ENCODE measurements at regions not wholly inside any gene's neighbourhood (a gene's known extent, or its start where the extent isn't known, plus 50 kb on each side); places are given as distances from the start of the nearest gene placed in this dataset.
"Not testable (repeated sequence)": the region's sequence is repeated elsewhere in the genome, so short reads cannot be mapped to it uniquely, and the experiment has no call there.

DNA sequence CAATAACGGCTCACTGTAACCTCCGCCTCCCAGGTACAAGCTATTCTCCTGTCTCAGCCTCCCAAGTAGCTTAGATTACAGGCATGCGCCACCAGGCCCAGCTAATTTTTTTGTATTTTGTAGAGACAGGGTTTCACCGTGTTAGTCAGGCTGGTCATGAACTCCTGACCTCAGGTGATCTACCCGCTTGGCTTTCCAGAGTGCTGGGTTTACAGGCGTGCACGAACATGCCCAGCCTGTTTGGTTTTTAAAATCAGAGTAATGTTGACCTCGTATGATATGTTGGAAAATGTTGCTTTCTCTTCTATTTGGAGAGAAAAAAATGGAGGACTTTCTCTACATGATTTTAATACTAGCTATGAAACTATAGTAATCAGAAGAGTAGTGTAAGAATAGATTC is 386.2 kb downstream of the PTH2R start:
- no peak overlapping the region for H3K27ac ChIP-seq
- H3K27me3 ChIP-seq: no peaks in the 10 kb centered on the region
- no peak overlapping the region for H3K4me3 ChIP-seq
- no peaks in the 10 kb centered on the region for H3K9me3 ChIP-seq
- WGBS, 2 donors: 83 to 90% methylated on average over 8 of the region's 8 CpGs
- no peaks in the 10 kb centered on the region for H3K4me1 ChIP-seq
- no peak for TF ChIP-seq POLR2A (IDR thresholded peaks at IDR 0.05)
- TF ChIP-seq, protein P1, sequence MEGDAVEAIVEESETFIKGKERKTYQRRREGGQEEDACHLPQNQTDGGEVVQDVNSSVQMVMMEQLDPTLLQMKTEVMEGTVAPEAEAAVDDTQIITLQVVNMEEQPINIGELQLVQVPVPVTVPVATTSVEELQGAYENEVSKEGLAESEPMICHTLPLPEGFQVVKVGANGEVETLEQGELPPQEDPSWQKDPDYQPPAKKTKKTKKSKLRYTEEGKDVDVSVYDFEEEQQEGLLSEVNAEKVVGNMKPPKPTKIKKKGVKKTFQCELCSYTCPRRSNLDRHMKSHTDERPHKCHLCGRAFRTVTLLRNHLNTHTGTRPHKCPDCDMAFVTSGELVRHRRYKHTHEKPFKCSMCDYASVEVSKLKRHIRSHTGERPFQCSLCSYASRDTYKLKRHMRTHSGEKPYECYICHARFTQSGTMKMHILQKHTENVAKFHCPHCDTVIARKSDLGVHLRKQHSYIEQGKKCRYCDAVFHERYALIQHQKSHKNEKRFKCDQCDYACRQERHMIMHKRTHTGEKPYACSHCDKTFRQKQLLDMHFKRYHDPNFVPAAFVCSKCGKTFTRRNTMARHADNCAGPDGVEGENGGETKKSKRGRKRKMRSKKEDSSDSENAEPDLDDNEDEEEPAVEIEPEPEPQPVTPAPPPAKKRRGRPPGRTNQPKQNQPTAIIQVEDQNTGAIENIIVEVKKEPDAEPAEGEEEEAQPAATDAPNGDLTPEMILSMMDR (IDR thresholded peaks at IDR 0.05): no peak
- intact Hi-C loops (cut with DNase I; ENCODE audit: low total_unique reads): no loop called here
- no peaks in the 10 kb centered on the region for H3K36me3 ChIP-seq (ENCODE audit: low read depth, missing control alignments)
- DNase-seq: no peak

DNA sequence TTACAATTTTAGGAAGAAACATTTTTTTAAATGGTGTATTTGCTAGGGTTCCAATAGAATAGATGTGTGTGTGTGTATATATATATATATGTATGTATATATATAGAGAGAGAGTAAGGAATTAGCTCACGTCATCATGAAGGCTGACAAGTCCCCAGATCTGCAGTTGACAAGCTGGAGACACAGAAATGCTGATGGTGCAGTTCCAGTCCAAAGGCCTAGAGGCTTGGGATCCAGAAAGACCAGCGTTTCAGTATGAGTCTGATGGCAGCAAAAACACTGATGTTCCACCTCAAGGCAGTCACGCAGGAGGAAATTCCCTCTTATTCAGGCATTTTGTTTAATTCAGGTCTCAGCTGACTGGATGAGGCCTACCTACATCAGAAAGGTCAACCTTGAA is 386.8 kb downstream of the PTH2R start:
- intact Hi-C loops (cut with DNase I; ENCODE audit: low total_unique reads): no loop called here
- Histone ChIP-seq H3K4me1 (no peaks in the 10 kb centered on the region), H3K27ac (no peak overlapping the region), H3K36me3 (ENCODE audit: low read depth, missing control alignments) (no peaks in the 10 kb centered on the region), H3K4me3 (no peak overlapping the region), H3K27me3 (no peaks in the 10 kb centered on the region), H3K9me3 (no peaks in the 10 kb centered on the region)
- no peak for DNase-seq
- WGBS, 2 donors: 90 to 91% methylated on average over 3 of the region's 3 CpGs
- TF ChIP-seq, protein P1 (IDR thresholded peaks at IDR 0.05): no peak
- TF ChIP-seq POLR2A (IDR thresholded peaks at IDR 0.05): no peak

DNA sequence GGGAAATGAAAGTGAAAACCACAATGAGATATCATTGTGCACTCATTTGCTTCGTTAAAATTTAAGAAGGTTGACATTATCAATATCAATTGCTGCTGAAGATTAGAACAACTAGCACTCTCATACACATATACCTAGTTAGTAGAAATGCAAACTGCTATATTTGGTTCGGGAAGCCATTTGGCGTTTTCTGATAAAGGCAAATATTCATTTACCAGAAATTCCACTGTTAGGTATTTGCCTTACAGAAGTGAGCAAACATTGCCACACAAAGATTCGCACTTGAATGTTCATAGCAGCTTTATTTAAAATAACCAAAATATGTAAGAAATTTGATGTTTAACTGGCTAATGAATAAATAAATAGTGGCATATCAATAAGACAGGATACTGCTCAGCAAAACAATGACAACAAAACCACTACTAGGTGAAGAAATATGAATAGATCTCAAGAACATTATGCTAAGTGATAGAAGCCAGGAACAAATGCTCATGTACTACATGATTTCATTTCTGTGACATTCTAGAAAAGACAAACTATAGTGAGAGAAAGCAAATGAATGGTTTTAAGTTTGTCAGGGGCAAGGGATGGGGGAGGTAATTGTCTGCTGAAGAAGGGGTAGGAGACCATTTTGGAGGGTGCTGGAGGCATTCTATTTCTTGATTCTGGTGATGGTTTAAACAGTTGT is 387.8 kb downstream of the PTH2R start:
- Histone ChIP-seq H3K9me3 (no peaks in the 10 kb centered on the region), H3K36me3 (ENCODE audit: low read depth, missing control alignments) (no peaks in the 10 kb centered on the region), H3K27ac (no peak overlapping the region), H3K4me3 (no peak overlapping the region), H3K4me1 (no peaks in the 10 kb centered on the region), H3K27me3 (no peaks in the 10 kb centered on the region)
- no peak for DNase-seq
- 87 to 88% methylated on average over 4 of the region's 4 CpGs for WGBS, 2 donors
- intact Hi-C loops (cut with DNase I; ENCODE audit: low total_unique reads): no loop called here
- TF ChIP-seq, protein P1 (IDR thresholded peaks at IDR 0.05): no peak
- no peak for TF ChIP-seq POLR2A (IDR thresholded peaks at IDR 0.05)

DNA sequence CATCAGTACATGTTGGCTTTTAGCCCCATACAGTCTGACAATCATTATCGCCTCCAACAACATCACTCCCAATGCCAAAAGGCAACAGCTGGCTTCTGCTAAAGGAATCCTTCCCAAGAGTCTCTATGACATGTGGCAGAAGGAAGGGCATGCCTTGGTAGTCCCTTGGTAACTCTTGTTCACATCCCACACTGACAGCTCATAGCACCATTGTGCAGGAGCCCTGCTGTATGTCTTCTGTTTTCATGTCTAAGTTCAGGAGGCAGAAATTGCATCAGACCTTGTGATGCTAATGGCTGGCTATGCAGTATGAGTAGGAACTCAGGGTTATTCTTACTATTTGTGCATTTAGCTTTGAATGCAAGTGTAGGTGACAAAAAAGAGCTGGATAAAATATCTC is 392.1 kb downstream of the PTH2R start:
- 64 to 71% methylated on average over 1 of the region's 1 CpG for WGBS, 2 donors
- Histone ChIP-seq H3K4me1 (no peaks in the 10 kb centered on the region), H3K4me3 (no peak overlapping the region), H3K27ac (no peak overlapping the region), H3K36me3 (ENCODE audit: low read depth, missing control alignments) (no peaks in the 10 kb centered on the region), H3K27me3 (no peaks in the 10 kb centered on the region), H3K9me3 (no peaks in the 10 kb centered on the region)
- TF ChIP-seq, protein P1 (IDR thresholded peaks at IDR 0.05): no peak
- DNase-seq: no peak
- intact Hi-C loops (cut with DNase I; ENCODE audit: low total_unique reads): no loop called here

DNA sequence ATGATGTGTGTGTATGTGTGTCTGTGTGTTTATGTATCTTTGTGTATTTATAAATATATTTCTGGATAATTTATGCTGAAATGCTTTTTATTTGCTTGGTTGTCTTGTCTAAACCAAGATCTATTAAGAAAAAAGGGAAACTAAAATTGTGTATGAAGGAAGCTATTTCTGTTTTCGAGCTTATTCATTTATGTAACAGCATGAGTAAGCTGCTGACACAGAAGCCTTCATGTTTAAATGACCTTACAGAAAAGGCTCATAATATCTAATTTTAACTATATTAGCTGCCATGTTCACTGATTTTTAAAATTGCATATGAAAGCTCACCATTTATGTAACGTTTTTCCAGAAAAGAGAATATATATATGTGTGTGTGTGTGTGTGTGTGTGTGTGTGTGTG is 392.8 kb downstream of the PTH2R start:
- Histone ChIP-seq H3K27me3 (no peaks in the 10 kb centered on the region), H3K9me3 (no peaks in the 10 kb centered on the region), H3K36me3 (ENCODE audit: low read depth, missing control alignments) (no peaks in the 10 kb centered on the region), H3K27ac (no peak overlapping the region), H3K4me3 (no peak overlapping the region), H3K4me1 (no peaks in the 10 kb centered on the region)
- WGBS, 2 donors: 81 to 83% methylated on average over 2 of the region's 2 CpGs
- TF ChIP-seq, protein P1 (IDR thresholded peaks at IDR 0.05): no peak
- TF ChIP-seq POLR2A (IDR thresholded peaks at IDR 0.05): no peak
- DNase-seq: no peak
- intact Hi-C loops (cut with DNase I; ENCODE audit: low total_unique reads): no loop called here

DNA sequence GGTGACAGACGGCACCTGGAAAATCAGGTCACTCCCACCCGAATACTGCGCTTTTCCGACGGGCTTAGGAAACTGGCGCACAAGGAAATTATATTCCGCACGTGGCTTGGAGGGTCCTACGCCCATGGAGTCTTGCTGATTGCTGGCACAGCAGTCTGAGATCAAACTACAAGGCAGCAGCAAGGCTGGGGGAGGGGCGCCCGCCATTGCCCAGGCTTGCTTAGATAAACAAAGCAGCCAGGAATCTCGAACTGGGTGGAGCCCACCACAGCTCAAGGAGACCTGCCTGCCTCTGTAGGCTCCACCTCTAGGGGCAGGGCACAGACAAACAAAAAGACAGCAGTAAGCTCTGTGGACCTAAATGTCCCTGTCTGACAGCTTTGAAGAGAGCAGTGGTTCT is 394.3 kb downstream of the PTH2R start:
- not testable (repeated sequence) for H3K36me3 ChIP-seq (ENCODE audit: low read depth, missing control alignments)

More for the DNA sequence above, 394.3 kb downstream of the PTH2R start:
- intact Hi-C loops (cut with DNase I; ENCODE audit: low total_unique reads); H3K27me3 ChIP-seq; H3K9me3 ChIP-seq; H3K4me3 ChIP-seq; DNase-seq; H3K27ac ChIP-seq; H3K4me1 ChIP-seq: not testable (repeated sequence)
- 77 to 82% methylated on average over 7 to 12 of the region's 12 CpGs for WGBS, 2 donors
